Endothelial cell of umbilical vein (primary cell): ENCODE measurements at regions not wholly inside any gene's neighbourhood (a gene's known extent, or its start where the extent isn't known, plus 50 kb on each side); places are given as distances from the start of the nearest gene placed in this dataset.

Experiments
- BruUV-seq: library from RNA; stranded (reverse); fragments of 400-500 nt; replicated peaks from 2 replicates; lab custom pipeline; 2021; lab: Mats Ljungman, UMichigan
- CTCF ChIA-PET: fragments of 300-600, 350-600 bp; sonication (Branson Sonifier 250); formaldehyde crosslinking; loops from one replicate; lab custom pipeline; 2021; ENCODE audit warnings: antibody characterized with exemption, inconsistent platforms; lab: Charles Lee
- POLR2A ChIA-PET: fragments of 300-600, 350-600 bp; sonication (Branson Sonifier 250); formaldehyde crosslinking; loops from one replicate; lab custom pipeline; 2021; ENCODE audit warnings: antibody characterized with exemption, inconsistent platforms; lab: Charles Lee
- DNase-seq: peaks from one replicate; pipeline ENCODE4 v3.0.0-alpha.2; 2011; ENCODE audit warnings: low read depth, low spot score
- FAIRE-seq: peaks from 2 replicates; lab custom pipeline; 2011; peaks lifted over from hg19 to GRCh38; lab: Jason Lieb, UNC
- H2AFZ ChIP-seq: 2 replicates; pipeline ENCODE4 v1.6.0; 2012; ENCODE audit warnings: low read depth, low read length, control low read depth, inconsistent platforms
- H3K27ac ChIP-seq: 2 replicates; pipeline ENCODE4 v1.5.1; 2011; ENCODE audit warnings: low read depth, mild to moderate bottlenecking, control low read depth, low read length, moderate library complexity; ENCODE audit not compliant: insufficient read depth
- H3K27me3 ChIP-seq, 2 experiments: 2 replicates each; pipeline versions ENCODE4 v1.6.0 to v1.6.1; 2011; ENCODE audit warnings: low read length in 2 of 2, mixed read lengths in 1 of 2; ENCODE audit not compliant: control insufficient read depth in 2 of 2, insufficient read depth in 2 of 2
- H3K36me3 ChIP-seq, 2 experiments: 2 replicates in 1 of 2; 3 replicates in 1 of 2; pipeline ENCODE4 v1.5.1; 2011; ENCODE audit warnings: low read length in 2 of 2, mild to moderate bottlenecking in 1 of 2, moderate library complexity in 1 of 2; ENCODE audit not compliant: control insufficient read depth in 2 of 2, insufficient read depth in 2 of 2; ENCODE audit errors: extremely low read depth in 1 of 2
- H3K4me1 ChIP-seq: 3 replicates; pipeline ENCODE4 v1.5.1; 2011; ENCODE audit warnings: mild to moderate bottlenecking, low read length; ENCODE audit not compliant: control insufficient read depth, insufficient read depth; ENCODE audit errors: extremely low read depth
- H3K4me2 ChIP-seq: 2 replicates; pipeline ENCODE4 v1.6.1; 2011; ENCODE audit warnings: low read length, control low read depth, mixed read lengths; ENCODE audit not compliant: insufficient read depth
- H3K4me3 ChIP-seq, 3 experiments: fragments of 200-600 bp in 1 of 3; sonication (generic), shearing (Covaris generic) in 1 of 3; replicated peaks in 1 of 3; 2 replicates each; pipeline ENCODE4 v1.5.1; 2011 to 2016; ENCODE audit warnings: control low read depth in 3 of 3, low read length in 3 of 3, mild to moderate bottlenecking in 2 of 3, inconsistent platforms in 1 of 3, low read depth in 1 of 3, moderate library complexity in 1 of 3; ENCODE audit not compliant: insufficient read depth in 1 of 3
- H3K79me2 ChIP-seq: 2 replicates; pipeline ENCODE4 v1.6.0; 2012; ENCODE audit warnings: low read length, inconsistent platforms; ENCODE audit not compliant: control insufficient read depth, insufficient read depth
- H3K9ac ChIP-seq: replicated peaks from 2 replicates; pipeline ENCODE3; 2011; ENCODE audit warnings: low read length, control low read depth; ENCODE audit not compliant: insufficient read depth; ENCODE audit errors: extremely low read depth
- H3K9me1 ChIP-seq: replicated peaks from 3 replicates; pipeline ENCODE4 v1.6.0; 2011; ENCODE audit warnings: mild to moderate bottlenecking, low read length; ENCODE audit not compliant: control insufficient read depth, insufficient read depth; ENCODE audit errors: extremely low read depth
- H3K9me3 ChIP-seq: replicated peaks from 2 replicates; pipeline ENCODE4 v1.5.1; 2012; ENCODE audit warnings: low read length, inconsistent platforms; ENCODE audit not compliant: control insufficient read depth, insufficient read depth
- H4K20me1 ChIP-seq: replicated peaks from 2 replicates; pipeline ENCODE3; 2011; ENCODE audit warnings: mild to moderate bottlenecking, low read length; ENCODE audit not compliant: control insufficient read depth, insufficient read depth; ENCODE audit errors: extremely low read depth
- EZH2 ChIP-seq: IDR thresholded peaks from 2 replicates; pipeline ENCODE4 v1.6.1; 2012; ENCODE audit warnings: borderline replicate concordance, low read depth, mild to moderate bottlenecking, moderate library complexity, low read length, inconsistent platforms; ENCODE audit not compliant: severe bottlenecking
- FOS ChIP-seq: IDR thresholded peaks from 2 replicates; pipeline ENCODE4 v1.6.1; 2011; ENCODE audit warnings: mild to moderate bottlenecking, low read length, moderate library complexity, borderline replicate concordance; ENCODE audit not compliant: insufficient read depth
- GATA2 ChIP-seq: IDR thresholded peaks from 2 replicates; pipeline ENCODE4 v1.7.0; 2011; ENCODE audit warnings: low read depth, mild to moderate bottlenecking, moderate library complexity, mixed read lengths, low read length; ENCODE audit not compliant: insufficient read length, insufficient read depth
- JUN ChIP-seq: IDR thresholded peaks from 2 replicates; pipeline ENCODE4 v1.6.1; 2011; ENCODE audit warnings: borderline replicate concordance, low read depth; ENCODE audit not compliant: insufficient read length, insufficient read depth
- MYC ChIP-seq: IDR thresholded peaks from one replicate; pipeline ENCODE4 v1.6.1; 2011; ENCODE audit warnings: mild to moderate bottlenecking, low read depth, low read length
- POLR2A ChIP-seq: IDR thresholded peaks from 2 replicates; pipeline ENCODE4 v1.6.1; 2012; ENCODE audit warnings: low read depth, mild to moderate bottlenecking, control low read depth, low read length
- POLR2AphosphoS5 ChIP-seq: IDR thresholded peaks from 2 replicates; pipeline ENCODE4 v1.6.1; 2012; ENCODE audit warnings: low read depth, mild to moderate bottlenecking, control low read depth, low read length, moderate library complexity; ENCODE audit not compliant: insufficient read depth
- dilution Hi-C: fragments of 300-500 bp; cut with MboI; formaldehyde crosslinking; loops from one replicate; pipeline ENCODE4 v1.15.0; 2019; ENCODE audit warnings: low sequenced_read_pairs; ENCODE audit not compliant: extremely low pct_ligation_motif_present
- intact Hi-C: fragments of 100-400 bp; cut with micrococcal nuclease; formaldehyde crosslinking; loops from one replicate; pipeline ENCODE4 v1.10.0; 2022
- TF ChIP-seq, protein P1 (sequence below), 2 donors: IDR thresholded peaks; 1 replicate in 1 of 2; 2 replicates in 1 of 2; pipeline ENCODE4 v1.5.1; 2011; ENCODE audit warnings: low read length in 2 of 2, mild to moderate bottlenecking in 2 of 2, moderate library complexity in 2 of 2, control low read depth in 1 of 2, inconsistent platforms in 1 of 2, low read depth in 1 of 2; ENCODE audit not compliant: insufficient read depth in 1 of 2; ENCODE audit errors: extremely low read depth in 1 of 2
- TF ChIP-seq, protein P2 (sequence below): IDR thresholded peaks from 2 replicates; pipeline ENCODE4 v1.6.1; 2011; ENCODE audit not compliant: insufficient read depth, insufficient read length

DNA sequence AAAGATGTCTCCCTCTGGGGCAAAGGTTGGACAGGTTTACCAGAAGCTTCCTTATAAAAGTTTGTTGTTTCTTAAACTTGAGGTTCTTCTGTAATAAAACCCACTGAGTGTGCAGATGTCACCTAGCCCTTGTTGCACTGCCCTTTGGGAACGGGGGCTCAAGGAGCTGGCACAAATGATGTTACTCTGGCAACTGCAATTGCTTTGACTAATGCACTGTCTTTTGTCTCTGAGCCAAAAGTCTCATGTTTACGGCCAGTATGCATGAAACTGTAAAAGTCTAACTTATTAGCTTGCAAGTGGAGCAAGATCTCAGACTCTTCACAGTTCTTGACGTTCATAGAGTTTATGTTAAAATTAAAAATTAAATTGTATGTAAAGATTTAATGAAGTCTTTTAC is 655.7 kb downstream of the EPHA7 start:
- H3K79me2 ChIP-seq, result no peaks in the 10 kb centered on the region
- H3K9me3 ChIP-seq, result no peaks in the 10 kb centered on the region
- H3K4me3 ChIP-seq, result no peak overlapping the region
- no peak overlapping the region for H3K4me2 ChIP-seq
- FAIRE-seq, result no peak
- TF ChIP-seq EZH2 (no peak), JUN (no peak), GATA2 (no peak), FOS (no peak), POLR2A (no peak), MYC (no peak), POLR2AphosphoS5 (no peak)
- TF ChIP-seq, protein P1, sequence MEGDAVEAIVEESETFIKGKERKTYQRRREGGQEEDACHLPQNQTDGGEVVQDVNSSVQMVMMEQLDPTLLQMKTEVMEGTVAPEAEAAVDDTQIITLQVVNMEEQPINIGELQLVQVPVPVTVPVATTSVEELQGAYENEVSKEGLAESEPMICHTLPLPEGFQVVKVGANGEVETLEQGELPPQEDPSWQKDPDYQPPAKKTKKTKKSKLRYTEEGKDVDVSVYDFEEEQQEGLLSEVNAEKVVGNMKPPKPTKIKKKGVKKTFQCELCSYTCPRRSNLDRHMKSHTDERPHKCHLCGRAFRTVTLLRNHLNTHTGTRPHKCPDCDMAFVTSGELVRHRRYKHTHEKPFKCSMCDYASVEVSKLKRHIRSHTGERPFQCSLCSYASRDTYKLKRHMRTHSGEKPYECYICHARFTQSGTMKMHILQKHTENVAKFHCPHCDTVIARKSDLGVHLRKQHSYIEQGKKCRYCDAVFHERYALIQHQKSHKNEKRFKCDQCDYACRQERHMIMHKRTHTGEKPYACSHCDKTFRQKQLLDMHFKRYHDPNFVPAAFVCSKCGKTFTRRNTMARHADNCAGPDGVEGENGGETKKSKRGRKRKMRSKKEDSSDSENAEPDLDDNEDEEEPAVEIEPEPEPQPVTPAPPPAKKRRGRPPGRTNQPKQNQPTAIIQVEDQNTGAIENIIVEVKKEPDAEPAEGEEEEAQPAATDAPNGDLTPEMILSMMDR (IDR thresholded peaks at IDR 0.05; ENCODE audit: extremely low read depth in 1 of 2, insufficient read depth in 1 of 2, low read depth in 1 of 2, low read length in 2 of 2), result no peak
- TF ChIP-seq, protein P2, sequence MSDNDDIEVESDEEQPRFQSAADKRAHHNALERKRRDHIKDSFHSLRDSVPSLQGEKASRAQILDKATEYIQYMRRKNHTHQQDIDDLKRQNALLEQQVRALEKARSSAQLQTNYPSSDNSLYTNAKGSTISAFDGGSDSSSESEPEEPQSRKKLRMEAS, result no peak
- no peaks in the 10 kb centered on the region for H3K27me3 ChIP-seq
- DNase-seq, result no peak
- ChIA-PET CTCF (no interaction called here), POLR2A (no interaction called here)
- no peaks in the 10 kb centered on the region for H4K20me1 ChIP-seq
- no peak overlapping the region for H3K27ac ChIP-seq
- H3K9me1 ChIP-seq, result no peaks in the 10 kb centered on the region
- H3K4me1 ChIP-seq, result no peaks in the 10 kb centered on the region
- no peak overlapping the region for H3K9ac ChIP-seq
- no peaks in the 10 kb centered on the region for H3K36me3 ChIP-seq
- intact Hi-C loops, result no loop called here
- BruUV-seq, result no TSS peak
- no peak overlapping the region for H2AFZ ChIP-seq
- dilution Hi-C loops, result no loop called here
